Coronary artery (tissue), 2 donors: ENCODE measurements at regions not wholly inside any gene's neighbourhood (a gene's known extent, or its start where the extent isn't known, plus 50 kb on each side); places are given as distances from the start of the nearest gene placed in this dataset.

ENCODE experiments used
- DNase-seq: peaks from one replicate; pipeline ENCODE4 v3.0.0-alpha.2; 2017; ENCODE audit warnings: low spot score
- H3K27ac ChIP-seq, 2 donors: fragments of 200-600 bp; sonication (generic); one replicate each; pipeline ENCODE4 v1.5.1; 2016 to 2019
- H3K4me3 ChIP-seq: fragments of 200-600 bp; sonication (generic); 2 replicates; pipeline ENCODE4 v1.5.1; 2016; ENCODE audit warnings: mild to moderate bottlenecking, moderate library complexity
- CTCF ChIP-seq: fragments of 200-600 bp; sonication (generic); IDR thresholded peaks from one replicate; pipeline ENCODE4 v1.5.1; 2019; ENCODE audit warnings: antibody characterized with exemption

DNA sequence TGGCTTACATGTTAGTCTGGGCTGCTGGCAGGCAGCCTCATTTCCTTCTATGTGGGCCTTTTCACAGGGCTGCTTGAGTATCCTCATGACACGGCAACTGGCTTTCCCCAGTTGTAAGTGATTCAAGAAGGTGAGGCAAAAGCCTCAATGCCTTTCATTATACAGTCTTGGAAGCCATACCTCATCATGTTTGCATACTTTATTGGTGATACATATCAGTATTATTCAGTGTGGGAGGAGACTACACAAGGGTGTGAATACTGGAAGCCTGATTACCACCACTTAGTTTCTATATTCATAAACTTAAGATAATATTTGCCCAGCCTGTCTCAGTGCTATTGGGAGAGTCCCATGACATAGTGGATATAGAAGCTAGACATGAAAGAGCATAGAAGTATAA is 346.8 kb downstream of the SOX2 start:
- no peak overlapping the region for H3K4me3 ChIP-seq

GRCh38 chr3:182063742-182064141 is 352.0 kb downstream of the SOX2 start:
- H3K4me3 ChIP-seq, result no peak overlapping the region
- DNase-seq, result no peak
- TF ChIP-seq CTCF, result no peak
- no peak overlapping the region for H3K27ac ChIP-seq

More for the DNA sequence above, 346.8 kb downstream of the SOX2 start:
- TF ChIP-seq CTCF, result no peak
- H3K27ac ChIP-seq, result no peak overlapping the region
- DNase-seq, result no peak

GRCh38 chr3:182067423-182067822 is 355.7 kb downstream of the SOX2 start:
- no peak for DNase-seq
- H3K4me3 ChIP-seq, result no peak overlapping the region
- TF ChIP-seq CTCF, result no peak

GRCh38 chr3:182078316-182078715 is 366.6 kb downstream of the SOX2 start:
- DNase-seq, result no peak
- TF ChIP-seq CTCF, result no peak
- Histone ChIP-seq H3K4me3 (no peak overlapping the region), H3K27ac (no peak overlapping the region)

More at GRCh38 chr3:182067423-182067822, 355.7 kb downstream of the SOX2 start:
- no peak overlapping the region for H3K27ac ChIP-seq

DNA sequence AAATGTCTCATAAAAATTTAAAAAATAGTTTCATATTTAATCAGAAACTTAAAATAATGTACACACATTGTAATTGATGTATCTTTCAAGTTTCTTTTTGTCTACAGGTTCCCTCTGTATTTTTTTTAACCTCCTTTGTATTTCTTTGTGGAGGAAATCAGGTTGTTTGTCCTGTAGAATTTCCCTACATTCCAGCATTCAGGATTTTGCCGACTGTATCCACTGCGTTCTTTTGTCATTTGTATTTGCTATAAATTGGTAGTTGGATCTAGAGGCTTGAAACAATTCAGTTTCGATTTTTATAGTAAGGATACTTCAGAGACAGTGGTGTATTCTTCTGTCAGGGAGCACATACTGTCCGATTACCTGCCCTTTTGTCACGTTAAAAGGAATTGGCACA is 367.2 kb downstream of the SOX2 start:
- TF ChIP-seq CTCF, result no peak
- H3K4me3 ChIP-seq, result no peak overlapping the region
- DNase-seq, result no peak
- H3K27ac ChIP-seq, result no peak overlapping the region

- no peak for TF ChIP-seq CTCF
- no peak for DNase-seq
Measured at GRCh38 chr3:182081096-182081495, 369.4 kb downstream of the SOX2 start.

GRCh38 chr3:182083112-182083511 is 371.4 kb downstream of the SOX2 start:
- no peak for DNase-seq
- no peak overlapping the region for H3K4me3 ChIP-seq
- TF ChIP-seq CTCF, result no peak

More at GRCh38 chr3:182081096-182081495, 369.4 kb downstream of the SOX2 start:
- H3K27ac ChIP-seq, result no peak overlapping the region
- no peak overlapping the region for H3K4me3 ChIP-seq

More at GRCh38 chr3:182083112-182083511, 371.4 kb downstream of the SOX2 start:
- H3K27ac ChIP-seq, result no peak overlapping the region
